ENCODE measurements at regions not wholly inside any gene's neighbourhood (a gene's known extent, or its start where the extent isn't known, plus 50 kb on each side); places are given as distances from the start of the nearest gene placed in this dataset.

- peak; percentile 3 for TF ChIP-seq CTCF (conservative IDR thresholded peaks at IDR 0.05; ENCODE audit: control insufficient read depth, insufficient read depth, low read depth, low read length)
- H3K4me3 ChIP-seq (ENCODE audit: control insufficient read depth, low read depth, low read length) = no peak overlapping the region
- no peak for DNase-seq (ENCODE audit: low read depth)
Observed at GRCh38 chr9:18137815-18138214, 336.1 kb upstream of the ADAMTSL1 start.

- TF ChIP-seq CTCF (conservative IDR thresholded peaks at IDR 0.05; ENCODE audit: control insufficient read depth, insufficient read depth, low read depth, low read length) = no peak
- no peak overlapping the region for H3K4me3 ChIP-seq (ENCODE audit: control insufficient read depth, low read depth, low read length)
- DNase-seq (ENCODE audit: low read depth) = no peak
Observed at GRCh38 chr9:18138656-18139055, 335.3 kb upstream of the ADAMTSL1 start.

GRCh38 chr9:18141681-18142080, 332.3 kb upstream of the ADAMTSL1 start:
- no peak for TF ChIP-seq CTCF (conservative IDR thresholded peaks at IDR 0.05; ENCODE audit: control insufficient read depth, insufficient read depth, low read depth, low read length)
- DNase-seq (ENCODE audit: low read depth) = no peak
- no peak overlapping the region for H3K4me3 ChIP-seq (ENCODE audit: control insufficient read depth, low read depth, low read length)

GRCh38 chr9:18143073-18143745, 330.7 kb upstream of the ADAMTSL1 start:
- DNase-seq (ENCODE audit: low read depth) = peak; percentile 10
- TF ChIP-seq CTCF (conservative IDR thresholded peaks at IDR 0.05; ENCODE audit: control insufficient read depth, insufficient read depth, low read depth, low read length) = peak; percentile 23

GRCh38 chr9:18146329-18146728, 327.6 kb upstream of the ADAMTSL1 start:
- no peak for DNase-seq (ENCODE audit: low read depth)
- no peak overlapping the region for H3K4me3 ChIP-seq (ENCODE audit: control insufficient read depth, low read depth, low read length)
- no peak for TF ChIP-seq CTCF (conservative IDR thresholded peaks at IDR 0.05; ENCODE audit: control insufficient read depth, insufficient read depth, low read depth, low read length)

More at GRCh38 chr9:18143073-18143745, 330.7 kb upstream of the ADAMTSL1 start:
- H3K4me3 ChIP-seq (ENCODE audit: control insufficient read depth, low read depth, low read length) = no peak overlapping the region

- H3K4me3 ChIP-seq (ENCODE audit: control insufficient read depth, low read depth, low read length) = no peak overlapping the region
- DNase-seq (ENCODE audit: low read depth) = peak; percentile 2
- TF ChIP-seq CTCF (conservative IDR thresholded peaks at IDR 0.05; ENCODE audit: control insufficient read depth, insufficient read depth, low read depth, low read length) = no peak
Observed at GRCh38 chr9:18149471-18150011, 324.4 kb upstream of the ADAMTSL1 start.
